IPS-18c (cell line): ENCODE measurements at regions not wholly inside any gene's neighbourhood (a gene's known extent, or its start where the extent isn't known, plus 50 kb on each side); places are given as distances from the start of the nearest gene placed in this dataset.
A peak's percentile ranks its signal among the peaks of the same experiment; 100 is the strongest.
"Not testable (repeated sequence)": the region's sequence is repeated elsewhere in the genome, so short reads cannot be mapped to it uniquely, and the experiment has no call there.

Experiments
- H3K4me3 ChIP-seq: 2 replicates; pipeline ENCODE4 v1.7.0; 2013; ENCODE audit warnings: low read depth, mild to moderate bottlenecking, low read length, moderate library complexity; ENCODE audit not compliant: insufficient read depth
- H3K9me3 ChIP-seq: one replicate; pipeline ENCODE4 v1.6.1; 2013; ENCODE audit warnings: mild to moderate bottlenecking, low read length, moderate library complexity; ENCODE audit not compliant: control insufficient read depth, insufficient read depth

DNA sequence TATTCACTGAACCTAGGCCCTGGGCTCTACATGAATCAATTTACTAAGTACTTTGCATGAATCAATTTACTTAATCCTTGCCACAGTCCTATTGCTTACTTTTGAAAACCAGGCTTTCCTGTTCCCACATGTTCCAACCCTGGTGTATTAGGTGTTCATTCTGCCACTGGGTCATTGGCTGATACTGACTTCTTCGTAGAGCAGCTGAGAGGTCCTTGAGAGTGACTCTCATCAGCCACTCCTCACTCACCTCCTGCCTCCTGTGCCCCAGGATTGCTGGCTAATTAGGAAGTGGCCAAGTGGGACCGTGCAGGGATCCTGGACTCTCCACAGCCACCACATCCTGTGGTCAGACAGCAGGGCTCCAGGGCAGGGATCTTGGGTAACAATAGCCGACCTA is 172.7 kb upstream of the CXorf66 start:
- not testable (repeated sequence) for H3K4me3 ChIP-seq, H3K9me3 ChIP-seq

DNA sequence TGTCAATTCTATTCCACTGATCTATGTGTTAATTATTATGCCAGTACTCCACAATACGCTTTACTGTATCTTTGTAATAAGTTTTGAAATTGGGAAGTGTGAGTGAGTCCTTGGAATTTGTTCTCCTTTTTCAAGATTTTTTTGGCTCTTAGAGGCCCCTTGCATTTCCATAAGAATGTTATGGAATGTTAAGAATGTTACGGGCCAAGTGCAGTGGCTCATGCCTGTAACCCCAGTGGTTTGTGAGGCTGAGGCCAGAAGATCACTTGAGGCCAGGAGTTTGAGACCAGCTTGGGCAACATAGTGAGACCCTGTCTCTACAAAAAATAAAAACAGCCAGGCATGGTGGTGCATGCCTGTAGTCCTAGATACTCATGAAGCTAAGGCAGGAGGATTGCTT is 167.6 kb upstream of the CXorf66 start:
- Histone ChIP-seq H3K4me3 (no peak overlapping the region), H3K9me3 (peaks cover 2% of the 10 kb centered on the region)

GRCh38 chrX:140123446-140123845 is 158.1 kb upstream of the CXorf66 start:
- Histone ChIP-seq H3K9me3 (peaks cover 6% of the 10 kb centered on the region), H3K4me3 (no peak overlapping the region)

- not testable (repeated sequence) for H3K9me3 ChIP-seq, H3K4me3 ChIP-seq
These were observed 148.7 kb upstream of the CXorf66 start for GRCh38 chrX:140114059-140114458.

DNA sequence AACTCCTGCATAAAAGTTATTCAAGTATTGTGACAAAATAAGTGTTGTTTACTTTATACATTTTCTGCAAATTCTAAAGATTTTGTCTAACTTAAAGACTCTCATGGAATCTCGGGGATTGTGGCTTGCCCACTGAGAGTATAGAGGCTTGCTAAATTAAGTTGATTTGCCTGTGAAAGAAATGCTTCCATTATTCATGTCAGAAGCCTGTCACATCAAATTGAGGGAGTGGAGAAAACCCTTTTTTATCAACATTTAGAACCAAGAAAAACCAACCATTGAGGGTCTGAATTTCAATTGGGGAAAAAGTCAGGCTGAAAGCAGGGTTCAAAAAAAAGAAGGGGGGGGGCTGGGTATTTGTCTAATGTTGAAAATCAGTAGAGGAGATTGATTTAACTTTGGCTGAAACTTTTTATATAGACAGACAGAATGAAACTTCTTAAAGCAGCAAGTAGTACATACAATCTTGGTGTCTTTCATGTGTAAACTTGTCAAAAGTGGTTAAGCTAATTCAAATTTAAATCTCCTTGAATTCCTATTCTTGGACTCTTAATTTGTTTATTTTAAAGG is 144.8 kb upstream of the CXorf66 start:
- peaks cover 2% of the 10 kb centered on the region for H3K9me3 ChIP-seq
- H3K4me3 ChIP-seq, result no peak overlapping the region

DNA sequence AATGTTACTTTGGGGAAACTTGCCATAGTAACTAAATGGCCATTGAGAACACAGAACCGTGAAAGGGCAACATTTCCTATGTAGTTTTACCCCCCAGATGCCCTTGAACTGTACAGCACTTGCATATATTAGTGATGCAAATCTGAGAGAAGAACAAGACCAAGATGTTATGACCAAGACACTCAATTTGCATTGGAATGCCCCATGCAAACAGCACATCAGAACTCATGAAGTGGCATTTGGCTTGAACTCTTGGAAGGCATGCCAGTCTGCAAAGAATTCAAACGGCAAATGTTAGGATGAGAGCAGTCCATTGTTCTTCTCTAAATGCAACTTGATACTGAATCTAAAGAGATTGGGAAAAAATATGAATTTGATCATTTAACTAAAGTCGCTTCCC is 139.4 kb upstream of the CXorf66 start:
- Histone ChIP-seq H3K9me3 (peaks cover 2% of the 10 kb centered on the region), H3K4me3 (no peak overlapping the region)

GRCh38 chrX:140099221-140099620 is 133.9 kb upstream of the CXorf66 start:
- Histone ChIP-seq H3K9me3 (no peaks in the 10 kb centered on the region), H3K4me3 (no peak overlapping the region)

DNA sequence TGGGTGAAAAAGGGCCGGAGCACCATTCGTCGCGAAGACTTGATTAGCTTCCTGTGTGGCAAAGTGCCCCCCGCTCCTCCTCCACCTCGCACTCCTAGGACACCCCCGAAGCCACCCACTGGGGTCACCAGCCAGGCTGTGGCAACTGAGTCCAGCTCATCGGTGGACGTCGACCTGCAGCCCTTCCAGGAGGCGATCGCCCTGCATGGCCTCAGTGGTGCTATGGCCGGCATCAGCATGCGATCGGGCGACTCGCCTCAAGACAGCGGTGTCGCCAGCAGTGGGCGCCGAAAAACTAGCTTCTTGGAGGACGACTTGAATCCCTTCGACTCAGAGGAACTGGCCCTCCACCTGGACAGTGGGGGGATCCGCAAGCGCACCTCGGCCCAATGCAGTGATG is 126.8 kb upstream of the CXorf66 start:
- H3K9me3 ChIP-seq, result peaks cover 6% of the 10 kb centered on the region
- H3K4me3 ChIP-seq, result no peak overlapping the region; the same call in 1 of the 2 replicates

DNA sequence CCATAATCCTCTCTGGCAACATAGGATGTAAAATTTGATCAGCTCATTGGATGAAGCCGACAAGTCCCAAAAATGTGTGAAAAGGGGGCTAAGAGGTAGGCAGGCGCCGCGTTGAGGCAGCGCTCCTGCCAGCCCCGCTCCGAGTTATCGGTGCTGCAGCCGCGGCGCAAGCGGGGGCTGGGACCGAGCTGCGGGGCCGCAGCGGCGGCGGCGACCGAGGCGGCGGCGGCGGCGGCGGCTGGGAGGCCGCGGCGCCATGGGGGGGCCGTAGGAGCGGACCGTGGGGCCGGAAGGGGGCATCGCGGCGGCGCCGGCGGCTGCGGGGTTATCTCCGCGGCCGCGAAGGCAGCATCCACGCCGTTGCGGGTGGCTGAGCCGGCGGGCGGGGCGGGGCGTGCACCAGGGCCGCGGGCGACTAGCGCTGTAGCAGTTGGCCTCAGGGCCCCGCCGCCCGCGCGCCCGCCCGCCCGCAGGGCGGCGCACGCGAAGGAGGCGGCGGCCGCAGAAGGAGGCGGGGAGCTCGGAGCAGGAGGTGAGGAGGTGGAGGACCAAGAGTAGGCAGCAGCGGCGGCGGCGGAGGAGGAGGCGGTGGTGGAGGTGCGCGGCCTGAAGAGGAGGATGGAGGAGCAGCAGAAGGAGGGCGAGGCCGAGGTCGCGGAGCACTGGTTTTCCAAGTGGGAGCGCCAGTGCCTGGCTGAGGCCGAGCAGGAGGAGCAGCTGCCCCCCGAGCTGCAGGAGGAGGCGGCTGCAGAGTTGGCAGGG is 126.0 kb upstream of the CXorf66 start:
- peak overlapping the region; percentile 47 for H3K4me3 ChIP-seq

GRCh38 chrX:140090800-140091124 is 125.4 kb upstream of the CXorf66 start:
- Histone ChIP-seq H3K9me3 (peaks cover 6% of the 10 kb centered on the region), H3K4me3 (peak overlapping the region; percentile 47)

More for the DNA sequence above, 126.0 kb upstream of the CXorf66 start:
- H3K9me3 ChIP-seq, result peaks cover 6% of the 10 kb centered on the region

DNA sequence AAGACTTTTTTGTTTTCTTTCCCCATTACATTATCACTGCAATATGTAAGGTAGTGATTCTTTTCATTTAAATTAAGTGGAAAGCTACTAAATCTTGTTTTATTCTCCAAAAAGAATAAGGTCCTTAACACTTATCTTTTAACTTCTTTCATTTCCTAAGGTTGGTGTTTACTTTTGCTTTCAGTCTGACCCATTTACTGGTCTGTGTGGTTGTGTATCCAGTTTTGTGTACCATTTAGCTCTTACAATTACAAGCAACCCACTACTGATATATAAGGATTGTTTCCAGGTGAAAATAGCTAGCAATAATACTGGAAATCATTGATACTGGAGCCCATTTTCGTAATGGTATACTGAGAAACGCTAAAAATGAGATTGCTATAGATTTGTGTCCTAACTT is 123.1 kb upstream of the CXorf66 start:
- peaks cover 6% of the 10 kb centered on the region for H3K9me3 ChIP-seq
- H3K4me3 ChIP-seq, result no peak overlapping the region

- Histone ChIP-seq H3K4me3 (no peak overlapping the region), H3K9me3 (peaks cover 6% of the 10 kb centered on the region)
These were observed 122.6 kb upstream of the CXorf66 start for GRCh38 chrX:140087875-140088274.

DNA sequence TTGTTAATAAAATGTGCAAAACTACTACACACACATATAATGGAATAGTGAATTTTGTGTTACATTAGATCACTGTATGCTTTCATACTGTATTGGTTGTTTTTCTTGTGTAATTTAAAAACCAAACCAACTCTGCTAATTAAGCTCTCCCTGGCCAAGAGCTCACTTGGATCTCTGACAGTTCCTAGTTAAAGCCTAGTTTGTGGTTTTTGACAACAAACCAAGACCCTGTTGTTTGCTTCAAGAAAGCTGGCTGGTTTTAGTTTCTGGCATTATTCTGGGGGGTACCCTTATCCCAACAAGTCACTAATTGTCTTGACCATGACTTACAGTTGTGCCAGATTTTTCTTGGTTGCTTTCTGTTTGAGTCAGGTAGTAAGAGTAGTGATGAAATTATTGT is 121.4 kb upstream of the CXorf66 start:
- Histone ChIP-seq H3K4me3 (no peak overlapping the region), H3K9me3 (peaks cover 4% of the 10 kb centered on the region)

- H3K4me3 ChIP-seq, H3K9me3 ChIP-seq: not testable (repeated sequence)
These were observed 109.5 kb upstream of the CXorf66 start for GRCh38 chrX:140074851-140075250.

DNA sequence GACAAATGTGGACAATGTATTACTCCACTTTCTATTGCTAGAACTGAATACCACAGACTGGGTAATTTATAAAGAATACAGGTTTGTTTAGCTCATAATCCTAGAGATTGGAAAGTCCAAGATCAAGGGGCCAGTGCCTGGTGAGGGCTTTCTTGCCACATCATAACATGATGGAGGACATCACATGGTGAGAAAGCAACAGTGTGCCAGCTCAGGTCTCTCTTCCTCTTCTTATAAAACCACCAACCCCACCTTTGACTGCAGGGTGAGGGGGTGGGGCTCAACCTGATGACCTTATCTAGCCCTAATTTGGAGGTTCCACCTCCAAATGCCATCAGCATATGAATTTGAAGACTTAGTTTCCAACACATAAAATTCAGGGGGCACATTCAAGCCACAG is 105.7 kb upstream of the CXorf66 start:
- Histone ChIP-seq H3K9me3 (no peaks in the 10 kb centered on the region), H3K4me3 (no peak overlapping the region)

DNA sequence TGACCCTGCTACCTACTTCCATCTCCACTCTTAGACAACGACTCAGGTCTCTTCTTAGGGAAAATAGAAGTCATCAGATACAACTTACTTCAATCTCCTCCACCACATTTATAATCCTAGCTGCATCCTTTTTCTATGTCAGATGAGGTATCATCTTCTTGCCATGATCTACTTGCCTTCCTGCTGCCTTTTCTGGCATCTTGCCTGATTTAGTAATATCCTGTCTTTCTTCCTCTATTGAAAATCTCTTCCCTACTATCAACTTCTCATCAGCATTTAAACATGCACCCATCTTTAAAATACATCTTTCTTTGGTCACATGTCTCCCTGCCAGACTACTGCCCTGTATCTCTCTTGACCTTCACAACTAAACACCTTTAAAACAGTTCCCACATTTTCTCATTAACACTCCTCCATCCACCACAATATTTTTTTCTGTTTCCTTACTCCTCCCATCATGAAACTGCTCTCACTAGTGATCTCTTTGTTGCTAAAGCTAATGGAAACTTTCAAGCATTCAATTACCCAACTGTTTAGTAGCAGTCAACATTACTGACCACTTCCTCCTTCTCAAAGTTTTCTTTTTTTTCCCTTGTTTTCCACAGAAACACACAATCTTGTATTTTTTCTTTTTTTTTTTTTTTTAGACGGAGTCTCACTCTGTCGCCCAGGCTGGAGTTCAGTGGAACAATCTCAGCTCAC is 100.8 kb upstream of the CXorf66 start:
- H3K4me3 ChIP-seq, result no peak overlapping the region
- peaks cover 4% of the 10 kb centered on the region for H3K9me3 ChIP-seq

DNA sequence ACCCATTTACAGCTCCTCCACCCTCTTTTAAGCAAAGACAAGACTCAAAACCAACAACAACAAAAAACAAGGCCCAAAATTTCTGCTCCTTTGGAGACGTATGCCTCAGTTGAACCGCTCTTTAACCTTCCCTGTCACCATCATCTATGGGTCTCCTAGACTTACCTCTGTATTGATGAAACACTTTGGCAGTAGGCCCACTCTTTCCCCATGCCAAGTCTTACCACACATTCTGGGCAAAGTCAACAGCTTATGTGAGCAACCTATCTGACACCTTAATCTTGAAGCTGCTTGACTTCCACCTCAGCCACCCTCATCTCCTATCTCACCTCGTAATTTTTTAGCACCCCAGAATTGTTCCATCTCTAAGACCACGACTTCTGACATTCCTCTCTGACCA is 99.7 kb upstream of the CXorf66 start:
- peaks cover 7% of the 10 kb centered on the region for H3K9me3 ChIP-seq
- no peak overlapping the region for H3K4me3 ChIP-seq

DNA sequence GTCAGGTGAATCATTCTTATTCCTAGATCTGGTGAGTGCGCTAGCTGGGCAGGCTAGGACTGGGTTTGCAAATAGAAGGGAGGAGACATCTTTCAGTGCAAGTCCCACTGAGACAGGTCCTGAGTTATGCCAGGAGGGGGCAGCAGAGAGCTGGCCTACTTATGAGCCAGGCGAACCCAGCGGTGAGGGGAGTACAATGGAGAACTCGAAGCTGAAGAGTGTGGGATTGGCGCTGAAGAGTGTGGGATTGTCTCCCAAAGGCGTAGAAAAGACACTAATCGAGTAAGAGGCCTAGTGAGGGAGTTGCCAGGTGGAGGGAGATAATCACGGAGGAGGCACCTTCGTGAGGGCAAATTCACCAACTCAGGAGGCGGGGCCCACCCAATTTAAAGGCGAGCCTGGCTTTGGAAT is 91.7 kb upstream of the CXorf66 start:
- Histone ChIP-seq H3K4me3 (no peak overlapping the region), H3K9me3 (peaks cover 15% of the 10 kb centered on the region)
